Astrocyte (in vitro differentiated cells and primary cell): ENCODE measurements at regions not wholly inside any gene's neighbourhood (a gene's known extent, or its start where the extent isn't known, plus 50 kb on each side); places are given as distances from the start of the nearest gene placed in this dataset.

Source experiments
- CTCF ChIP-seq: IDR thresholded peaks from 2 replicates; pipeline ENCODE4 v1.5.1; 2011; ENCODE audit warnings: low read depth, mild to moderate bottlenecking, inconsistent platforms, low read length, moderate library complexity; ENCODE audit not compliant: insufficient read depth
- EZH2 ChIP-seq: IDR thresholded peaks from 2 replicates; pipeline ENCODE4 v1.6.1; 2012; ENCODE audit warnings: mild to moderate bottlenecking, low read length, inconsistent platforms; ENCODE audit not compliant: insufficient read depth

DNA sequence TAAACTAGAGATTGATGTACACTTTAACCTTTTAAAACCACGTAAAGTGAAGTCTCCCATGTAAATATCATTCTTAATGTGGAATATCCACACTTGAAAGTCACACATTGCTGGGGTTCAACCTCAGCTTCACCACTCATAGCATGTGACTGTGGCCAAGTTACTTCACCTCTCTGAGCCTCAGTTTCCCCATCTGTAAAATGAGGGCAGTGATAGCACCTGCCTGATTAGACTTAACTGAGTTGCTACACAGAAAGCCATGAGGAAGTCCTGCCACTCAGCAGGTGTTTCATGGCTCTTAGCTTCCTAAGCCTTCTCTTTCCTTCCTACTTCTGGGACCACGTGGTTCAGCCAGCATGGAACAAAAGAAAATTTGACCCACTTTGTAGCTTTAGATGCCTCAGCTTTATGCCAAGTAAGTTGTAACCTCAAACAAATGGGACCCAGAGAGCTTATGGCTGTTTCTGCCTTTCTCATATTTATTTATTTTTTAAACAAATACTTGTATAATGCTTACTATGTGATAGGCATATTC, 277.3 kb upstream of the KLF3 start:
- TF ChIP-seq CTCF, result no peak
- TF ChIP-seq EZH2, result no peak
